ENCODE measurements at regions not wholly inside any gene's neighbourhood (a gene's known extent, or its start where the extent isn't known, plus 50 kb on each side); places are given as distances from the start of the nearest gene placed in this dataset.

DNA sequence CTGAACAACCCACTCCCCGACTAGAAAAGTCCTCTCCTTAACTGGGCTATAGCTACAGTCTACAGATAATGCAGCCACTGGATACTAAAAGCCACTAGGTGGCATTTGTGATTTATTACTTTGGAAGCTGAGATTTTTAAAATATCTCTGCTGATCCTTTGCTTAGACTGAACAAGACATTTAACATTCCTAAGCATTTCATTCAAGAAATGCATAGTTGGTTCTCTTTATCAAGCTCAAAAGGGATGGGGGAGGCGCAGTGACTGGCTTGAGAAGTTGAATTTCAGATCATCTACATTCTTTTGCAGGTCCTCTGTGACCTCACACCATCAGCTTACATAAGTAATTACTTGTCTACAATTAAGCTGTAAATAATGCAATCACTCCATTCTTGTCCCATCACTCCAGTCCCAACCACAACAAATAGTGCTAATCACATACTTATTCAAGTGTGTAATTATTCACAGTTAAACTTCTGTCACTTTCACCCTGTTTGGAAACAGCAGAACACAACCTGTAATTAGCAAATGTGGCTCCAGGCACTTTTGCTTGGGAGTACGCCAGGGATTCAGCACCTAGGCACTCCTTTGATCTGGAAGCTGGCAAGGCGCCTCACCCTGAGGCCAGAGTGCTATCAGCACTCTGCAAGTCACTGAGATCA is 203.6 kb downstream of the NOVA1 start:
- TF ChIP-seq RFX5 (IDR thresholded peaks at IDR 0.05), result no peak
- TF ChIP-seq, protein P1, sequence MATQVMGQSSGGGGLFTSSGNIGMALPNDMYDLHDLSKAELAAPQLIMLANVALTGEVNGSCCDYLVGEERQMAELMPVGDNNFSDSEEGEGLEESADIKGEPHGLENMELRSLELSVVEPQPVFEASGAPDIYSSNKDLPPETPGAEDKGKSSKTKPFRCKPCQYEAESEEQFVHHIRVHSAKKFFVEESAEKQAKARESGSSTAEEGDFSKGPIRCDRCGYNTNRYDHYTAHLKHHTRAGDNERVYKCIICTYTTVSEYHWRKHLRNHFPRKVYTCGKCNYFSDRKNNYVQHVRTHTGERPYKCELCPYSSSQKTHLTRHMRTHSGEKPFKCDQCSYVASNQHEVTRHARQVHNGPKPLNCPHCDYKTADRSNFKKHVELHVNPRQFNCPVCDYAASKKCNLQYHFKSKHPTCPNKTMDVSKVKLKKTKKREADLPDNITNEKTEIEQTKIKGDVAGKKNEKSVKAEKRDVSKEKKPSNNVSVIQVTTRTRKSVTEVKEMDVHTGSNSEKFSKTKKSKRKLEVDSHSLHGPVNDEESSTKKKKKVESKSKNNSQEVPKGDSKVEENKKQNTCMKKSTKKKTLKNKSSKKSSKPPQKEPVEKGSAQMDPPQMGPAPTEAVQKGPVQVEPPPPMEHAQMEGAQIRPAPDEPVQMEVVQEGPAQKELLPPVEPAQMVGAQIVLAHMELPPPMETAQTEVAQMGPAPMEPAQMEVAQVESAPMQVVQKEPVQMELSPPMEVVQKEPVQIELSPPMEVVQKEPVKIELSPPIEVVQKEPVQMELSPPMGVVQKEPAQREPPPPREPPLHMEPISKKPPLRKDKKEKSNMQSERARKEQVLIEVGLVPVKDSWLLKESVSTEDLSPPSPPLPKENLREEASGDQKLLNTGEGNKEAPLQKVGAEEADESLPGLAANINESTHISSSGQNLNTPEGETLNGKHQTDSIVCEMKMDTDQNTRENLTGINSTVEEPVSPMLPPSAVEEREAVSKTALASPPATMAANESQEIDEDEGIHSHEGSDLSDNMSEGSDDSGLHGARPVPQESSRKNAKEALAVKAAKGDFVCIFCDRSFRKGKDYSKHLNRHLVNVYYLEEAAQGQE (IDR thresholded peaks at IDR 0.05), result no peak
- peak; percentile 56 for TF ChIP-seq CTCF (IDR thresholded peaks at IDR 0.05)
- TF ChIP-seq CHD2 (IDR thresholded peaks at IDR 0.05; ENCODE audit: low read length, partially characterized antibody), result no peak
- TF ChIP-seq MAZ (IDR thresholded peaks at IDR 0.05; ENCODE audit: borderline replicate concordance, low read depth, low read length), result no peak
- TF ChIP-seq CHD4 (IDR thresholded peaks at IDR 0.05; ENCODE audit: borderline replicate concordance), result no peak
- TF ChIP-seq CEBPB (IDR thresholded peaks at IDR 0.05), result no peak
- TF ChIP-seq ESRRA (IDR thresholded peaks at IDR 0.05; ENCODE audit: borderline replicate concordance, low read length), result no peak
- no peak for TF ChIP-seq MYC (IDR thresholded peaks at IDR 0.05; ENCODE audit: borderline replicate concordance, low read length)

Measured in A549 (cell line).